Ascending aorta (tissue), 2 donors: ENCODE measurements at regions not wholly inside any gene's neighbourhood (a gene's known extent, or its start where the extent isn't known, plus 50 kb on each side); places are given as distances from the start of the nearest gene placed in this dataset.

Experiments
- DNase-seq, 2 donors: peaks; one replicate each; pipeline ENCODE4 v3.0.0-alpha.2; 2019; ENCODE audit warnings: low spot score in 2 of 2
- H3K27ac ChIP-seq, 2 donors: fragments of 200-600 bp; sonication (generic); one replicate each; pipeline ENCODE4 v1.5.1; 2016 to 2017; ENCODE audit warnings: mild to moderate bottlenecking in 1 of 2
- H3K27me3 ChIP-seq: fragments of 200-600 bp; sonication (generic); one replicate; pipeline ENCODE4 v1.5.1; 2017
- H3K36me3 ChIP-seq, 2 donors: fragments of 200-600 bp; sonication (generic); one replicate each; pipeline ENCODE4 v1.5.1; 2016
- H3K4me1 ChIP-seq, 2 donors: fragments of 200-600 bp; sonication (generic); one replicate each; pipeline ENCODE4 v1.5.1; 2016 to 2017; ENCODE audit warnings: mild to moderate bottlenecking in 1 of 2
- H3K4me3 ChIP-seq, 2 donors: fragments of 200-600 bp; sonication (generic); one replicate each; pipeline ENCODE4 v1.5.1; 2016 to 2017; ENCODE audit warnings: mild to moderate bottlenecking in 1 of 2
- H3K9me3 ChIP-seq, 2 donors: fragments of 200-600 bp; sonication (generic); one replicate each; pipeline ENCODE4 v1.5.1; 2016
- intact Hi-C: fragments of 100-400 bp; cut with DNase I; formaldehyde crosslinking; loops from one replicate; pipeline ENCODE4 v1.15.1; 2023
- TF ChIP-seq, protein P1 (sequence below), 3 experiments: fragments of 200-600 bp in 2 of 3; fragments of 450-650 bp in 1 of 3; sonication (generic) in 2 of 3; IDR thresholded peaks; one replicate each; pipeline ENCODE4 v1.5.1; 2016 to 2019; ENCODE audit warnings: antibody characterized with exemption in 3 of 3, mild to moderate bottlenecking in 1 of 3, moderate library complexity in 1 of 3

DNA sequence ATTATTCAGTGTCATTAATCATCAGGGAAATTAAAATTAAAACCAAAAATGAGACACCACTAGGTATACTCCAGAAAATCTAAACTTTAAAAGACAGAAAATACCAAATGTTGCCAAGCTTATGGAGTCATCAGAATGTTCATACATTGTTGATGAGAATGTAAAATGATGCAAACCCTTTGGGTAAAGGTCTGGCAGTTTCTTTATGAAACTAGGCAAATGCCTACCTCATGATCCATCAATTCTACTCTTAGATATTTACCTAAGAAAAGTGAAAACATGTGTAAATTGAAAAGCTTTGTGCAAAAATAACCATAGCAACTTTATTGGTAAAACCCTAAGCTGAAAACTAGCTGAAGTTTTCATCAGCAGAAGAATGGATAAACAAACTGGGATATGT lies 329.5 kb upstream of the MEOX2 start:
- intact Hi-C loops: no loop called here
- Histone ChIP-seq H3K4me3 (no peak overlapping the region), H3K4me1 (no peaks in the 10 kb centered on the region), H3K9me3 (no peaks in the 10 kb centered on the region), H3K36me3 (no peaks in the 10 kb centered on the region), H3K27ac (no peak overlapping the region), H3K27me3 (no peaks in the 10 kb centered on the region)
- TF ChIP-seq, protein P1, sequence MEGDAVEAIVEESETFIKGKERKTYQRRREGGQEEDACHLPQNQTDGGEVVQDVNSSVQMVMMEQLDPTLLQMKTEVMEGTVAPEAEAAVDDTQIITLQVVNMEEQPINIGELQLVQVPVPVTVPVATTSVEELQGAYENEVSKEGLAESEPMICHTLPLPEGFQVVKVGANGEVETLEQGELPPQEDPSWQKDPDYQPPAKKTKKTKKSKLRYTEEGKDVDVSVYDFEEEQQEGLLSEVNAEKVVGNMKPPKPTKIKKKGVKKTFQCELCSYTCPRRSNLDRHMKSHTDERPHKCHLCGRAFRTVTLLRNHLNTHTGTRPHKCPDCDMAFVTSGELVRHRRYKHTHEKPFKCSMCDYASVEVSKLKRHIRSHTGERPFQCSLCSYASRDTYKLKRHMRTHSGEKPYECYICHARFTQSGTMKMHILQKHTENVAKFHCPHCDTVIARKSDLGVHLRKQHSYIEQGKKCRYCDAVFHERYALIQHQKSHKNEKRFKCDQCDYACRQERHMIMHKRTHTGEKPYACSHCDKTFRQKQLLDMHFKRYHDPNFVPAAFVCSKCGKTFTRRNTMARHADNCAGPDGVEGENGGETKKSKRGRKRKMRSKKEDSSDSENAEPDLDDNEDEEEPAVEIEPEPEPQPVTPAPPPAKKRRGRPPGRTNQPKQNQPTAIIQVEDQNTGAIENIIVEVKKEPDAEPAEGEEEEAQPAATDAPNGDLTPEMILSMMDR (IDR thresholded peaks at IDR 0.05): no peak
- no peak for DNase-seq

DNA sequence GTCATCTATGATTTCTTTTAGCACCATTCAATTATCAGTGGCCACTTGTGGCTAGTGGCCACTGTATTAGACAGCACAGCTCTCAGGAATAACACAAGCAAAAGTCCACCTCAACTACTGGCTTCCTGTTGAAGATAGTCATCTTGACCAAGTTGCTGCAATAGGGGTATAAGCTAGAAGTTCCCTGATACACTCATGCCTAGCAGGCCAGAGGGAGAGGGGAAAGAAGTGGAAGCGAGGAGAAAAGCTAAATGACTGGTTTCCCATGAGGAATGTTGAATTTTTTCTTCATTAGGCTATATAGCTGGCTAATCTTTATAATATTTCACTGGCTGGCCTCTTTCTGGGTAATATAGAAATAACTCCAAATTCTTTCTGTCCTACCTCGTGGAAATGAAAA lies 327.5 kb upstream of the MEOX2 start:
- intact Hi-C loops: no loop called here
- Histone ChIP-seq H3K4me3 (no peak overlapping the region), H3K9me3 (no peaks in the 10 kb centered on the region), H3K4me1 (no peaks in the 10 kb centered on the region), H3K27me3 (no peaks in the 10 kb centered on the region), H3K27ac (no peak overlapping the region), H3K36me3 (no peaks in the 10 kb centered on the region)
- TF ChIP-seq, protein P1 (IDR thresholded peaks at IDR 0.05): no peak
- no peak for DNase-seq

DNA sequence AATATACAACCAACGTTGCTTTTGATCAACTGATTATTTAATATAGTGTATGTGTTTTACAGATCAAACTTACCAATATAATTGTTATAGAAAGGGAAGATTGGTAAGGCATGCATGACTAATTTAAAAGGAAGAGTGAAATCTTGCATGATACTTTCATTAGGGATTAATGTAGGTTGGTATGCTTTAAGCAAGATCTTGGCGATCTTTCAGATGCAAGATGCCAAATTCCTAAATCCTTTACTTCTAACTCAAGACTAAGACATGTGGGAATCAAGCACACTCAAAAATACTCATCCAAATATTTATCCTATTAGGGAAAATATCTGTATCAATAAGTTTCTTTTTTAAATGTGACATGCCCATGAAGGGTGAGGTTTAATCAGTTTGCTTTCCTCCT lies 321.4 kb upstream of the MEOX2 start:
- H3K9me3 ChIP-seq: no peaks in the 10 kb centered on the region
- no peak overlapping the region for H3K4me3 ChIP-seq
- H3K36me3 ChIP-seq: no peaks in the 10 kb centered on the region
- H3K4me1 ChIP-seq: no peaks in the 10 kb centered on the region
- DNase-seq: no peak
- H3K27me3 ChIP-seq: no peaks in the 10 kb centered on the region
- intact Hi-C loops: no loop called here
- no peak overlapping the region for H3K27ac ChIP-seq
- TF ChIP-seq, protein P1 (IDR thresholded peaks at IDR 0.05): no peak

DNA sequence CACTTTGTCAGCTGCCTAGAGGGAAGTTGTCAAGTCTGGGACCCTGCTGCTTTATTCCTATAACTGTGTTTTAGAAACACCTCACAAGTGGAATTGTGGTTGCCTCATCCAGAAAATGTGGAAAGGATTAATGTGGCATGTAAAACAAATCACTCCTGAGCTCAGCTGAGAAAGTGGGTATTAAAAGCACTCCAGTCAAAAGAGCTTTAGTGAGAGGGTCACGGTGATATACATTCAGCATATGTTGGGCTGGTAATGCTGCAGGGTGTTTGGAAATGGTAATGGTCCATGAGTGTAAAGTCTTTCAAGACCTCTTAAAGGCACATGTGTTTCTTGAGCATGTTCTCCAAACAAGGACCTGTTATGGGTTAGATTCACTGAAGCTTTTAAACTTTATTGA lies 318.2 kb upstream of the MEOX2 start:
- no peaks in the 10 kb centered on the region for H3K36me3 ChIP-seq

DNA sequence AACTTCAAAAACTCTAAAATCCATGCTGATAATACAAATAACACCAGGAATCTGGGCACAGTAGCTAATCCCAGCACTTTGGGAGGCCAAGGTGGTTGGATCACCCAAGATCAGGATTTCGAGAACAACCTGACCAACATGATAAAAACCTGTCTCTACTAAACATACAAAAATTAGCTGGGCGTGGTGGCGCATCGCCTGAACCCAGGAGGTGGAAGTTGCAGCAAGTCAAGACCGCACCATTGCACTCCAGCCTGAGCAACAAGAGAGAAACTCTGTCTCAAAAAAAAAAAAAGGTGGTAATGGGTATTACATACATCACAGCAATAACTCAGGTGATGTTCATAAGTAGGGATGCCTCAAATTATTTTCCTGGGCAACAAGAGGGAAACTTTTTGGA lies 315.0 kb upstream of the MEOX2 start:
- Histone ChIP-seq H3K4me3 (no peak overlapping the region), H3K27me3 (no peaks in the 10 kb centered on the region), H3K36me3 (no peaks in the 10 kb centered on the region), H3K27ac (no peak overlapping the region), H3K4me1 (no peaks in the 10 kb centered on the region), H3K9me3 (no peaks in the 10 kb centered on the region)
- intact Hi-C loops: no loop called here
- DNase-seq: no peak
- TF ChIP-seq, protein P1 (IDR thresholded peaks at IDR 0.05): no peak

More for the DNA sequence above, 318.2 kb upstream of the MEOX2 start:
- DNase-seq: no peak
- intact Hi-C loops: no loop called here
- Histone ChIP-seq H3K4me3 (no peak overlapping the region), H3K9me3 (no peaks in the 10 kb centered on the region), H3K27ac (no peak overlapping the region), H3K27me3 (no peaks in the 10 kb centered on the region), H3K4me1 (no peaks in the 10 kb centered on the region)
- TF ChIP-seq, protein P1 (IDR thresholded peaks at IDR 0.05): no peak

DNA sequence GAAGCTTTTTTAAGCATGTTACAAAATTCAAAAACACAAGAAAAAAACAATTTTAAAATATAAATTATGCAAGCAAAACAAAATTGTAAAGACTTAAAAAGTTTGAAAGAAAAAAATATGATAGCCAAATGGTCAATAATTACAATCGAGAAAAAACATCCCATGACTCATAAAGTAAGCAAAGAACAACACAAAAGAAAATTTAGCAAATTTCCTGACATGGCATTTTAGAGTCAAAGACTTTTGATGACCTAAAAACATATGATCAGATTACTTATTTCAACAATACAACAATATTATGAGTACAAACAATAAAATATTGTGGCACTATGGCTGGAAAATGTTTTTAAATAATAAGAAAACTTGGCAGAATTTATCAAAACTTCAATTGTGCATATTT lies 312.1 kb upstream of the MEOX2 start:
- Histone ChIP-seq H3K27me3 (no peaks in the 10 kb centered on the region), H3K4me3 (no peak overlapping the region), H3K9me3 (no peaks in the 10 kb centered on the region), H3K27ac (no peak overlapping the region), H3K36me3 (no peaks in the 10 kb centered on the region), H3K4me1 (no peaks in the 10 kb centered on the region)
- DNase-seq: no peak
- TF ChIP-seq, protein P1 (IDR thresholded peaks at IDR 0.05): no peak
- intact Hi-C loops: no loop called here
